ENCODE measurements at regions not wholly inside any gene's neighbourhood (a gene's known extent, or its start where the extent isn't known, plus 50 kb on each side); places are given as distances from the start of the nearest gene placed in this dataset.

DNA sequence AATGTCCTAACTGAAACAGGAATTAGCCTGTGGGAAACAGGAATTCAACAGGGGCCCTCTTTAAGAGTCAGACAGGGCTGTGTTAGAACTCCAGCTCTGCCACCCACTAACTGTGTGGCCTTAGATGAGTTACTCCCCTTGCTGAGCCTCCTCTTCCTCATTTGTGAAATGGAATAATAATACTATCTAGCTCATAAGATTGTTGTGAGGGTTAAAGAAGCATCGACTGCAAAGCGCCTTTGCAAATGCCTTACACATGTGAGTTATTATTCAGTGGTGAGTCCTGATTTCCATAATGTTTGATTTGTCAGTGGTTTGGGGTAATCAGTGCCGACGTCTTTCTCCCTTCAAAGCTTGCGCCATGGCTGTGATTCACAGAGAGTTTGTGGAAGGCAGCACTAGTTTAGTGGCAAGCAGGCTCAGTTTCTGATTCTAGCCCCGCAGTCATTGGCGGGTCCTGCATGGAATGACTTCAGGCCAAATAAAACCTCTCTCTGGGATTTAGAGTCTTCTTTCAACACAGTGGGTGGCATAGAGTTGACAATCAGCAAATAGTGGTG lies 388.5 kb downstream of the PLPP3 start (continued):
- TF ChIP-seq CREB1 (IDR thresholded peaks at IDR 0.05; ENCODE audit: low read depth) (no peak), RUNX3 (IDR thresholded peaks at IDR 0.05; ENCODE audit: low read length) (no peak), HCFC1 (IDR thresholded peaks at IDR 0.05; ENCODE audit: low read length) (no peak)
- TF ChIP-seq, protein P1, sequence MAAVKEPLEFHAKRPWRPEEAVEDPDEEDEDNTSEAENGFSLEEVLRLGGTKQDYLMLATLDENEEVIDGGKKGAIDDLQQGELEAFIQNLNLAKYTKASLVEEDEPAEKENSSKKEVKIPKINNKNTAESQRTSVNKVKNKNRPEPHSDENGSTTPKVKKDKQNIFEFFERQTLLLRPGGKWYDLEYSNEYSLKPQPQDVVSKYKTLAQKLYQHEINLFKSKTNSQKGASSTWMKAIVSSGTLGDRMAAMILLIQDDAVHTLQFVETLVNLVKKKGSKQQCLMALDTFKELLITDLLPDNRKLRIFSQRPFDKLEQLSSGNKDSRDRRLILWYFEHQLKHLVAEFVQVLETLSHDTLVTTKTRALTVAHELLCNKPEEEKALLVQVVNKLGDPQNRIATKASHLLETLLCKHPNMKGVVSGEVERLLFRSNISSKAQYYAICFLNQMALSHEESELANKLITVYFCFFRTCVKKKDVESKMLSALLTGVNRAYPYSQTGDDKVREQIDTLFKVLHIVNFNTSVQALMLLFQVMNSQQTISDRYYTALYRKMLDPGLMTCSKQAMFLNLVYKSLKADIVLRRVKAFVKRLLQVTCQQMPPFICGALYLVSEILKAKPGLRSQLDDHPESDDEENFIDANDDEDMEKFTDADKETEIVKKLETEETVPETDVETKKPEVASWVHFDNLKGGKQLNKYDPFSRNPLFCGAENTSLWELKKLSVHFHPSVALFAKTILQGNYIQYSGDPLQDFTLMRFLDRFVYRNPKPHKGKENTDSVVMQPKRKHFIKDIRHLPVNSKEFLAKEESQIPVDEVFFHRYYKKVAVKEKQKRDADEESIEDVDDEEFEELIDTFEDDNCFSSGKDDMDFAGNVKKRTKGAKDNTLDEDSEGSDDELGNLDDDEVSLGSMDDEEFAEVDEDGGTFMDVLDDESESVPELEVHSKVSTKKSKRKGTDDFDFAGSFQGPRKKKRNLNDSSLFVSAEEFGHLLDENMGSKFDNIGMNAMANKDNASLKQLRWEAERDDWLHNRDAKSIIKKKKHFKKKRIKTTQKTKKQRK (IDR thresholded peaks at IDR 0.05; ENCODE audit: low read depth, low read length) = no peak

- Histone ChIP-seq H3K4me2 (ENCODE audit: control insufficient read depth, insufficient read depth) (no peak overlapping the region), H3K4me3 (no peak overlapping the region), H2AFZ (ENCODE audit: control insufficient read depth, low read depth, low read length) (no peak overlapping the region), H4K20me1 (ENCODE audit: control insufficient read depth, insufficient read depth) (no peaks in the 10 kb centered on the region), H3K27ac (ENCODE audit: control insufficient read depth, insufficient read depth) (no peak overlapping the region), H3K79me2 (ENCODE audit: control insufficient read depth, insufficient read depth, low read length) (no peaks in the 10 kb centered on the region), H3K9ac (ENCODE audit: control insufficient read depth, insufficient read depth, low read length) (no peak overlapping the region), H3K36me3 (ENCODE audit: control insufficient read depth in 2 of 2, insufficient read depth in 2 of 2, low read length in 1 of 2) (no peaks in the 10 kb centered on the region), H3K4me1 (ENCODE audit: control insufficient read depth, insufficient read depth, low read length) (no peaks in the 10 kb centered on the region), H3K27me3 (replicated peaks in 1 of 2; ENCODE audit: control insufficient read depth in 2 of 2, insufficient read depth in 2 of 2, low read length in 1 of 2) (no peaks in the 10 kb centered on the region), H3K9me3 (replicated peaks; ENCODE audit: control insufficient read depth, insufficient read depth, low read length) (no peaks in the 10 kb centered on the region)
- ATAC-seq = peak; percentile 73
- no peak for DNase-seq (ENCODE audit: low read depth, low spot score)
- TF ChIP-seq IKZF1 (conservative IDR thresholded peaks at IDR 0.05) (0 out of 2 replicates have a peak, but pooled peaks have one; percentile 15), RAD21 (IDR thresholded peaks at IDR 0.05; ENCODE audit: insufficient read depth, low read depth, low read length) (peak; percentile 31; the same call in 1 of the 2 replicates), MXI1 (IDR thresholded peaks at IDR 0.05; ENCODE audit: low read depth, low read length) (no peak), NFXL1 (IDR thresholded peaks at IDR 0.05; ENCODE audit: borderline replicate concordance) (no peak), NR2F1 (conservative IDR thresholded peaks at IDR 0.05) (no peak), NR2C2 (IDR thresholded peaks at IDR 0.05; ENCODE audit: borderline replicate concordance, control insufficient read depth, insufficient read length, low read depth) (no peak), BCL11A (IDR thresholded peaks at IDR 0.05; ENCODE audit: low read depth, low read length) (no peak), ZNF274 (IDR thresholded peaks at IDR 0.05; ENCODE audit: insufficient read depth, insufficient read length) (no peak), YY1 (IDR thresholded peaks at IDR 0.05; ENCODE audit: low read depth, low read length) (no peak)
- TF ChIP-seq, protein P2, sequence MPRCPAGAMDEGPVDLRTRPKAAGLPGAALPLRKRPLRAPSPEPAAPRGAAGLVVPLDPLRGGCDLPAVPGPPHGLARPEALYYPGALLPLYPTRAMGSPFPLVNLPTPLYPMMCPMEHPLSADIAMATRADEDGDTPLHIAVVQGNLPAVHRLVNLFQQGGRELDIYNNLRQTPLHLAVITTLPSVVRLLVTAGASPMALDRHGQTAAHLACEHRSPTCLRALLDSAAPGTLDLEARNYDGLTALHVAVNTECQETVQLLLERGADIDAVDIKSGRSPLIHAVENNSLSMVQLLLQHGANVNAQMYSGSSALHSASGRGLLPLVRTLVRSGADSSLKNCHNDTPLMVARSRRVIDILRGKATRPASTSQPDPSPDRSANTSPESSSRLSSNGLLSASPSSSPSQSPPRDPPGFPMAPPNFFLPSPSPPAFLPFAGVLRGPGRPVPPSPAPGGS (IDR thresholded peaks at IDR 0.05; ENCODE audit: borderline replicate concordance, insufficient read depth, low read depth, low read length, poor library complexity, severe bottlenecking) = no peak
- TF ChIP-seq, protein P3, sequence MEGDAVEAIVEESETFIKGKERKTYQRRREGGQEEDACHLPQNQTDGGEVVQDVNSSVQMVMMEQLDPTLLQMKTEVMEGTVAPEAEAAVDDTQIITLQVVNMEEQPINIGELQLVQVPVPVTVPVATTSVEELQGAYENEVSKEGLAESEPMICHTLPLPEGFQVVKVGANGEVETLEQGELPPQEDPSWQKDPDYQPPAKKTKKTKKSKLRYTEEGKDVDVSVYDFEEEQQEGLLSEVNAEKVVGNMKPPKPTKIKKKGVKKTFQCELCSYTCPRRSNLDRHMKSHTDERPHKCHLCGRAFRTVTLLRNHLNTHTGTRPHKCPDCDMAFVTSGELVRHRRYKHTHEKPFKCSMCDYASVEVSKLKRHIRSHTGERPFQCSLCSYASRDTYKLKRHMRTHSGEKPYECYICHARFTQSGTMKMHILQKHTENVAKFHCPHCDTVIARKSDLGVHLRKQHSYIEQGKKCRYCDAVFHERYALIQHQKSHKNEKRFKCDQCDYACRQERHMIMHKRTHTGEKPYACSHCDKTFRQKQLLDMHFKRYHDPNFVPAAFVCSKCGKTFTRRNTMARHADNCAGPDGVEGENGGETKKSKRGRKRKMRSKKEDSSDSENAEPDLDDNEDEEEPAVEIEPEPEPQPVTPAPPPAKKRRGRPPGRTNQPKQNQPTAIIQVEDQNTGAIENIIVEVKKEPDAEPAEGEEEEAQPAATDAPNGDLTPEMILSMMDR (IDR thresholded peaks at IDR 0.05 in 2 of 3, conservative IDR thresholded peaks at IDR 0.05 in 1 of 3; ENCODE audit: control insufficient read depth in 2 of 3, extremely low read depth in 1 of 3, insufficient read depth in 1 of 3, low read depth in 3 of 3, low read length in 3 of 3) = peak in 2 of 3 experiments; percentile 27 to 35; a peak in 3 of 6 replicates
- in situ Hi-C loops (cut with MboI) (no loop called here), intact Hi-C loops (cut with micrococcal nuclease; ENCODE audit: unreplicated experiment) (no loop called here)
- FAIRE-seq = peak; percentile 7
- SMC1A ChIA-PET (ENCODE audit: uncharacterized antibody, unreplicated experiment) = interaction anchor here (1.1 to 5.6 kb wide), 5 partner anchors 11 to 321 kb away, joined by 4 to 55 read pairs (median 5); no protein-coding TSS in a partner anchor
- BruUV-seq (replicated peaks) = no TSS peak
- WGBS (ENCODE audit: insufficient coverage, insufficient replicate concordance, low lambda C conversion rate, missing lambda C conversion rate) = 33% methylated on average over 11 of the region's 11 CpGs
- CTCF ChIA-PET = interaction anchor here (0.5 to 5.4 kb wide), 15 partner anchors 10 to 391 kb away, joined by 3 to 38 read pairs (median 4); no protein-coding TSS in a partner anchor
- POLR2A ChIA-PET = no interaction called here
- RAD21 ChIA-PET (ENCODE audit: unreplicated experiment) = interaction anchor here (0.8 to 1.8 kb wide), 5 partner anchors 141 to 395 kb away, joined by 3 to 7 read pairs (median 3); partner anchors contain the start of gene PLPP3
Observed at GRCh38 chr1:56189946-56190805, 389.2 kb downstream of the PLPP3 start.
